Fibroblast of the aortic adventitia (primary cell): ENCODE measurements at regions not wholly inside any gene's neighbourhood (a gene's known extent, or its start where the extent isn't known, plus 50 kb on each side); places are given as distances from the start of the nearest gene placed in this dataset.

Source experiments
- DNase-seq: peaks from one replicate; pipeline ENCODE4 v3.0.0-alpha.2; 2010; ENCODE audit warnings: low read depth
- H3K4me3 ChIP-seq: 2 replicates; pipeline ENCODE4 v1.5.1; 2011; ENCODE audit warnings: low read depth, mild to moderate bottlenecking, control low read depth, low read length, moderate library complexity
- CTCF ChIP-seq: IDR thresholded peaks from 2 replicates; pipeline ENCODE4 v1.5.1; 2011; ENCODE audit warnings: mild to moderate bottlenecking, low read length, control low read depth, inconsistent platforms; ENCODE audit not compliant: insufficient read depth

GRCh38 chr2:203805486-203805838 lies 62.1 kb upstream of the CTLA4 start:
- DNase-seq = no peak
- H3K4me3 ChIP-seq = no peak overlapping the region
- TF ChIP-seq CTCF = no peak

DNA sequence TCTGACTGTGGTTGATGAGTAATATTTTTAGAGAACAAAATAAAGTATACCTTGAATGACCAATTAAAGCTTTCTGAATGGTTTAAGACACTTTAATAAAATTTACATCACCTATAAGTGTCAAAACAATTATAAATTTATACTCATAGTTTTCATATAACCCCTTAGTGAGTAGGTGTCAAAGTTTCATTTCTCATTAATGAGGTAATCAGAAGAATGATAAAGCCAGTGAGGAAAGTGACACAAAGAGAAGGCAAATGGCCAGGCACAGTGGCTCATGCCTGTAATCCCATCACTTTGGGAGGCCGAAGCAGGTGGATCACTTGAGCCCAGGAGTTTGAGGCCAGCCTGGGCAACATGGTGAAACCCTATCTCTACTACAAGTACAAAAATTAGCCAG lies 60.8 kb upstream of the CTLA4 start:
- no peak overlapping the region for H3K4me3 ChIP-seq
- DNase-seq = no peak
- TF ChIP-seq CTCF = no peak

DNA sequence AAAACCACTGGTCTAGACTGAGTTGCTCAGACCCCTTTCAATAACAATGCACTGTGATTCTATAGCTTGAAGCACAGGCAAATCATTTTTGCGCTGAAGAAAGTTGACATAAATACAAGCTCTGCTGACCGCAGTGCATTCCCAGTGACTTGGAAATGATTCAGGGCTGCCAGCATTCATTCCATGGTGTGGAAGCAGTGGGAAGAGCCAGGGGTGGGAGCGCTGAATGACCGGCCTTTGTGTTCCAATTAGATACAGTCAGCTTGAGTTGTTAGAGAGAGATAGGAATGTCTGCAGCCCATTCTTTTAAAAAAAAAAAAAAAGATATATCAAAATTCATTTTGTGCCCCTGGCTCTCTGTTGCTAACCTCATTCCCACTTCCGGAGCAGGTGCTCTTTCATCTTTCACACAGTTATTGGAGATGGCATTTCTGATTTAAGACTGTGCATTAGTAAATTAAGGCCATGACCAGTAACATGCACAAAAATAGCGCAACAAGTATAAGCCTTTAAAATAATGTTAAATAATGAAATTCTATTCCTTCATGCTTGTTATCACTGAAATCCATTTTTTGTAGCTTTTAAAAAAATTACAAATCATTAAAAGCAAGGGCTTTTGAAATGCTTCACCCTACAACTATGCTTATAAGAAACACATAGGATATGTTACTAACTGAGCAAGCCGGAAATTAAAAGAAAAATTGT lies 59.4 kb upstream of the CTLA4 start:
- TF ChIP-seq CTCF = no peak
- DNase-seq = peak; percentile 97
- no peak overlapping the region for H3K4me3 ChIP-seq

GRCh38 chr2:203809084-203809521 lies 58.5 kb upstream of the CTLA4 start:
- no peak overlapping the region for H3K4me3 ChIP-seq
- no peak for TF ChIP-seq CTCF
- peak; percentile 94 for DNase-seq

DNA sequence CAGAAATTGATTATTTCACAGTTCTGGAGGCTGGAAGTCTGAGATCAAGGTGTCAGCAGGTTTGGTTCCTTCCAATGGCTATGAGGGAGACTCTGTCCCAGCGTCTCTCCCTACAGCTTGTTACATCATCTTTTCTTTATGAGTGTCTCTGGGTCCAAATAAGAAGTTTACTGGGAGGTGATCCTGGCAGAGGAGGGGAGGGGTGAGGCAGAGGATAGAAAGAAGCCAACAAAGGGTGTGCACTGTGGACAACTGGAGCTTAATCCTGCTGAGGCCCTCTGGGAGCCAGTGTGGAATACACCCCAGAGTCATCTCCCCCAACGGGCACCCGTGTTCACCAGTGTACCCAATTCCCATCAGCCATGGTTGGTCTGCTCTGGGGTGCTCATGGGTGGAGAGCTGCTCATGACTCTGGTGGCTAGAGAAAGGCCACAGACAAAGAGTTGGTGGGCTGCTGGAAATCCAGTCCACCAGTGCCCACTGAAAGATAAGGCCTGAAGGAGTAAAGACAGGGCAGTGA lies 57.5 kb upstream of the CTLA4 start:
- DNase-seq = peak; percentile 47

DNA sequence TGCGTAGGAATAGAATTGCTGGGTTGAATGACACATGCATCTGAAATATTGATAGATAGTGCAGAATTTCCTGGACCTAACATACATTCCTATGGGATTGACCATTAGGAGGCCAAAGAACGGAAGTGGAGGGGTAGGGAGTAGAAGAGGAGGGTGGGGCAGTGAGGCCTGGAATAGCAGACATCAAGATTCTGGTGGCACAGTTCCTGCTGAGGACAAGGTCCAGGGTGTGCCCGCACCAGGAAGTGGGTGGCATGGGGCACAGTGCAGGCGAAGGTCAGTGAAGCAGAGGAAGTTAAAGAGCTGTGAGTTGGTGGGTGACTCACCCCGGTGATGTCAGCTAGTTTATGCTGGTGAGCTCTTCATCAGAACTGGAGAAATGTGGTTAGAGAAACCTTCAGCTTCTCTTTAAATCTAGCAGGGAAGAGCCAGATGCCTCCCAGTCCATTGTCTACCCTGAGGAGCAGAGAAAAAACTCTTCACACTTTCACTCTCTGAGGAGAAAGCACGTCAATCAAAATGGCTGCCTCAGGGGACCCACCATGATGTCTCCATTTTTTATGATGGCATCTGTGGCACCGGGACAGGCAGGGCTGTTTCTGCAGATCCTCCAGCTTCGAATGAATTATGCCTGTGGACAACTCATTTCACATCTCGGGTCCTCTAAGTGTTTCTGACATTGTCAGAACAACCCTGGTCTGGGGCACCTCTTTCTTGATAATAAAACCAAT lies 55.9 kb upstream of the CTLA4 start:
- peak; percentile 88 for DNase-seq
- H3K4me3 ChIP-seq = no peak overlapping the region
- TF ChIP-seq CTCF = no peak

More for the DNA sequence above, 57.5 kb upstream of the CTLA4 start:
- no peak for TF ChIP-seq CTCF
- no peak overlapping the region for H3K4me3 ChIP-seq
